PC-9 (cell line): ENCODE measurements at regions not wholly inside any gene's neighbourhood (a gene's known extent, or its start where the extent isn't known, plus 50 kb on each side); places are given as distances from the start of the nearest gene placed in this dataset.

Experiments
- BruUV-seq: library from RNA; stranded (reverse); fragments of 400-500 nt; replicated peaks from 2 replicates; lab custom pipeline; 2021; lab: Mats Ljungman, UMichigan
- CTCF ChIA-PET: fragments of 300-600 bp; sonication (Branson Sonifier 250); formaldehyde crosslinking; loops from one replicate; lab custom pipeline; 2022; ENCODE audit warnings: antibody characterized with exemption; lab: Charles Lee
- POLR2A ChIA-PET: fragments of 300-600 bp; sonication (Branson Sonifier 250); formaldehyde crosslinking; loops from one replicate; lab custom pipeline; 2022; ENCODE audit warnings: antibody characterized with exemption; ENCODE audit not compliant: unreplicated experiment; lab: Charles Lee
- DNase-seq, 2 experiments: peaks; one replicate each; pipeline versions ENCODE4 v3.0.0 to v3.0.0-alpha.2; 2015 to 2022; ENCODE audit warnings: mixed read lengths in 1 of 2
- H2AFZ ChIP-seq: fragments of 200-600 bp; sonication (generic); 2 replicates; pipeline ENCODE4 v1.8.1; 2017; ENCODE audit warnings: antibody characterized with exemption
- H3F3A ChIP-seq: fragments of 200-600 bp; sonication (generic); 2 replicates; pipeline ENCODE4 v1.8.1; 2017; ENCODE audit warnings: antibody characterized with exemption, mild to moderate bottlenecking, low read depth; ENCODE audit not compliant: insufficient read depth
- H3K27ac ChIP-seq: fragments of 200-600 bp; sonication (generic); 2 replicates; pipeline ENCODE4 v1.6.1; 2016; ENCODE audit warnings: mixed run types
- H3K27me3 ChIP-seq: fragments of 200-600 bp; sonication (generic); 2 replicates; pipeline ENCODE4 v1.6.1; 2016; ENCODE audit warnings: low read depth, mixed run types; ENCODE audit not compliant: insufficient read depth
- H3K36me3 ChIP-seq: fragments of 200-600 bp; sonication (generic); 2 replicates; pipeline ENCODE4 v1.6.1; 2016; ENCODE audit warnings: low read depth, mixed run types
- H3K4me1 ChIP-seq: fragments of 200-600 bp; sonication (generic); replicated peaks from 2 replicates; pipeline ENCODE4 v1.6.1; 2016; ENCODE audit warnings: mixed run types; ENCODE audit not compliant: insufficient read depth
- H3K4me2 ChIP-seq: fragments of 200-600 bp; sonication (generic); 2 replicates; pipeline ENCODE4 v1.6.1; 2017; ENCODE audit warnings: mixed run types
- H3K4me3 ChIP-seq: fragments of 200-600 bp; sonication (generic); 2 replicates; pipeline ENCODE4 v1.6.1; 2016; ENCODE audit warnings: mixed run types
- H3K79me2 ChIP-seq: fragments of 200-600 bp; sonication (generic); 2 replicates; pipeline ENCODE4 v1.6.1; 2017; ENCODE audit warnings: low read depth, mixed run types
- H3K9me2 ChIP-seq: fragments of 200-600 bp; sonication (generic); 2 replicates; pipeline ENCODE4 v1.8.1; 2017; ENCODE audit warnings: mild to moderate bottlenecking; ENCODE audit not compliant: insufficient read depth
- H3K9me3 ChIP-seq: fragments of 200-600 bp; sonication (generic); 2 replicates; pipeline ENCODE4 v1.8.1; 2016; ENCODE audit warnings: low read depth; ENCODE audit not compliant: insufficient read depth
- H4K20me1 ChIP-seq: fragments of 200-600 bp; sonication (generic); 2 replicates; pipeline ENCODE4 v1.8.1; 2017; ENCODE audit not compliant: insufficient read depth
- EZH2 ChIP-seq: fragments of 200-600 bp; sonication (generic); IDR thresholded peaks from 2 replicates; pipeline ENCODE4 v1.8.0; 2017; ENCODE audit warnings: antibody characterized with exemption, low read depth
- intact Hi-C: fragments of 100-400 bp; cut with micrococcal nuclease; formaldehyde crosslinking; loops from one replicate; pipeline ENCODE4 v1.10.0; 2022; ENCODE audit not compliant: unreplicated experiment
- TF ChIP-seq, protein P1 (sequence below): fragments of 200-600 bp; sonication (generic); conservative IDR thresholded peaks from 2 replicates; pipeline ENCODE4 v1.6.1; 2017; ENCODE audit warnings: mixed run types, antibody characterized with exemption, mild to moderate bottlenecking, moderate library complexity

DNA sequence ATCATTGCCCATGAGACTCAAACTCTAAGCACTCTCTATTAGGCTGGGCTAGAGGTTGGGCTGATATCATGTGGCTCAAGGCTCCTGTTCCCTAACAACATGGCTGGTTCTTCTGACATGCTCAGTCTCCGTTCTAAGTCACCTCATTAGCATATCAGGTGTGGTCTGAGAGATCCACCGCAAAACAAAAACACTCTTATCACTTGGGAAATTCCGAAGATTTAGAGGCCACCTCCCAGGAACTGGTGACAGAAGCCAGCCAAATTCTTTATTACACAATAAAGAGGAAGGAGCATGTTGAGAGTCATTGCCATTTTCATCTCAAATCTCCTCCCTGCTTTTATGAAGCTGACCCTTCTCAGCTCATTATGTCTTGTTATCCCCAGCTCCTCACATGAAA is 107.6 kb downstream of the MSX2 start:
- Histone ChIP-seq H3K4me3 (no peak overlapping the region), H3K9me3 (no peaks in the 10 kb centered on the region; the same call in 1 of the 2 replicates), H3K9me2 (no peaks in the 10 kb centered on the region), H3K4me2 (no peak overlapping the region), H3K79me2 (no peaks in the 10 kb centered on the region), H3K36me3 (no peaks in the 10 kb centered on the region), H4K20me1 (no peaks in the 10 kb centered on the region), H2AFZ (no peak overlapping the region), H3K4me1 (no peaks in the 10 kb centered on the region), H3F3A (no peaks in the 10 kb centered on the region), H3K27me3 (peaks cover 24% of the 10 kb centered on the region), H3K27ac (no peak overlapping the region)
- TF ChIP-seq, protein P1, sequence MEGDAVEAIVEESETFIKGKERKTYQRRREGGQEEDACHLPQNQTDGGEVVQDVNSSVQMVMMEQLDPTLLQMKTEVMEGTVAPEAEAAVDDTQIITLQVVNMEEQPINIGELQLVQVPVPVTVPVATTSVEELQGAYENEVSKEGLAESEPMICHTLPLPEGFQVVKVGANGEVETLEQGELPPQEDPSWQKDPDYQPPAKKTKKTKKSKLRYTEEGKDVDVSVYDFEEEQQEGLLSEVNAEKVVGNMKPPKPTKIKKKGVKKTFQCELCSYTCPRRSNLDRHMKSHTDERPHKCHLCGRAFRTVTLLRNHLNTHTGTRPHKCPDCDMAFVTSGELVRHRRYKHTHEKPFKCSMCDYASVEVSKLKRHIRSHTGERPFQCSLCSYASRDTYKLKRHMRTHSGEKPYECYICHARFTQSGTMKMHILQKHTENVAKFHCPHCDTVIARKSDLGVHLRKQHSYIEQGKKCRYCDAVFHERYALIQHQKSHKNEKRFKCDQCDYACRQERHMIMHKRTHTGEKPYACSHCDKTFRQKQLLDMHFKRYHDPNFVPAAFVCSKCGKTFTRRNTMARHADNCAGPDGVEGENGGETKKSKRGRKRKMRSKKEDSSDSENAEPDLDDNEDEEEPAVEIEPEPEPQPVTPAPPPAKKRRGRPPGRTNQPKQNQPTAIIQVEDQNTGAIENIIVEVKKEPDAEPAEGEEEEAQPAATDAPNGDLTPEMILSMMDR: no peak
- no peak for TF ChIP-seq EZH2
- BruUV-seq: no TSS peak
- CTCF ChIA-PET: no interaction called here
- DNase-seq: no peak
- intact Hi-C loops: no loop called here
- POLR2A ChIA-PET: no interaction called here

DNA sequence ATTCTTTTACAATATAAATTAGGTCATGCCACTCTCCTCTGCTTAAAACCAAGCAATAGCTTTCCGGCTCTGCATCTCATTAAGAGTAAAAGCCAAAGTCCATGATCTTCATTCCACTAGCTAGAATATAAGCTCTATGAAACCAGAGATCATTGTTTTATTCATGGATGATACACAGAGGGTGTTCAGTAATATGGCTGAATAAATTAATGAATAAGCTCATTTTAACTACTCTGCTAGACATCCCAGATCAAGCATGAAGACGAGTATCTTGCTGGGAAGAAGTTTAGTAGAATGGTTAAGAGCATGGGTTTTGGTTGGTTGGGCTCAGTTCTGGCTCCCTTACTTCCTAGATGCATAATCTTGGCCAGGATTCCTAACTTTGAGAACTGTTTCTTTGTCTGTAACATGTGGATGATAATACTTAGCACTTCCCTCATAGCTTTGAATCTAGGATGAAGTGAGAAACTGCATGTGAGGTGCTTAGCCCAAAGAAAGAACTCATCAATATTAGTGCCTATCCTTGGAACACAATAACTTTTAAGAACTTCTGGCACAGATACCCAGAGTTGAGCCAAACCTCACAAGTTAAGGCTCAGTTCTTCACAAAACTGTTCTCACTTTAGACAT is 106.8 kb downstream of the MSX2 start:
- H3K4me2 ChIP-seq: no peak overlapping the region
- H4K20me1 ChIP-seq: no peaks in the 10 kb centered on the region
- H2AFZ ChIP-seq: no peak overlapping the region
- H3K36me3 ChIP-seq: no peaks in the 10 kb centered on the region
- TF ChIP-seq EZH2: no peak
- TF ChIP-seq, protein P1: no peak
- no peaks in the 10 kb centered on the region for H3K79me2 ChIP-seq
- no peaks in the 10 kb centered on the region; the same call in 1 of the 2 replicates for H3K9me3 ChIP-seq
- peaks cover 32% of the 10 kb centered on the region for H3K27me3 ChIP-seq
- no peak overlapping the region for H3K4me3 ChIP-seq
- POLR2A ChIA-PET: no interaction called here
- intact Hi-C loops: no loop called here
- no peaks in the 10 kb centered on the region for H3K4me1 ChIP-seq
- no peak for DNase-seq
- H3K9me2 ChIP-seq: no peaks in the 10 kb centered on the region
- no peak overlapping the region for H3K27ac ChIP-seq
- H3F3A ChIP-seq: no peaks in the 10 kb centered on the region
- no TSS peak for BruUV-seq
- CTCF ChIA-PET: no interaction called here

DNA sequence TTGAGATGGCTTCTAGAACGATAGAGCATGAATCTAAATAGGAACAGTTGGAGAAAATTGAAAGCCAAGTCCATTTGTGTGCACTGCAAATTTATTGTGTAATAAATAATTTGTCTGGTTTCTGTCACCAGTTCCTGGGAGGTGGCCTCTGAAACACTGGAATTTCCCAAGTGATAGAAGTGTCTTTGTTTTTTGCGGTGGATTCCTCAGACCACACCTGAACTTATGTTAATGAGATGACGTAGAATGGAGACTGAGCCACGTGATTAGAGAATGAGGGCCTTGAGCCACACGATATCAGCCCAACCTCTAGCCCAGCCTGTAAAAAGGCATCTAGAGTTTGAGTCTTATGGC is 105.1 kb downstream of the MSX2 start:
- Histone ChIP-seq H3K9me3 (no peaks in the 10 kb centered on the region; the same call in 1 of the 2 replicates), H3K27ac (no peak overlapping the region), H3K4me1 (no peaks in the 10 kb centered on the region), H2AFZ (no peak overlapping the region), H3F3A (no peaks in the 10 kb centered on the region), H3K9me2 (no peaks in the 10 kb centered on the region), H3K79me2 (no peaks in the 10 kb centered on the region), H3K4me2 (no peak overlapping the region), H3K4me3 (no peak overlapping the region), H3K36me3 (no peaks in the 10 kb centered on the region), H4K20me1 (no peaks in the 10 kb centered on the region), H3K27me3 (peaks cover 46% of the 10 kb centered on the region)
- intact Hi-C loops: no loop called here
- BruUV-seq: no TSS peak
- no peak for DNase-seq
- ChIA-PET CTCF (no interaction called here), POLR2A (no interaction called here)
- TF ChIP-seq EZH2: no peak
- TF ChIP-seq, protein P1: no peak
